ENCODE measurements at regions not wholly inside any gene's neighbourhood (a gene's known extent, or its start where the extent isn't known, plus 50 kb on each side); places are given as distances from the start of the nearest gene placed in this dataset.
A peak's percentile ranks its signal among the peaks of the same experiment; 100 is the strongest.

DNA sequence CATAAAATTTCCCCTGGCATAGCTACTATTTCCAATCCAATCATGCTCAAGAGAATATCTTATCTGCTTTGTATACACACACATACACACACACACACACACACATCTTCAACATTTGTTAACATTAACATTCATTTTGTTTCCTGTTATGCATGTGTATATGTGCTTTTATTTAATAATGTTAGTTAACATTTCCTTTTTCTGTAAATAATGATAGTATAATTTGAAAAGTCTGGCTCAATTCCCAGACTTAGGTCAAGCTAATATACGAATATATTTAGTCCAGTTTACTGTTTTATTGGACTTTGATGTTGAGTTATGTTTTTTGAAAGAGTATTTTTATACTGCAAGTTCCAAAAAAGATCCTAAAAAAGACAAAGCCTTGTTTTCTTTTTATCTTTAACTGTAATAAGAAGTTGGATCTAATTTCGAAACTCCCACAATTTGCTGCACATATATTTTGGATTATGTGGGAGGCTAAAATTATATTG is 1072.4 kb downstream of the EFNB2 start:
- Histone ChIP-seq H3K27me3 (ENCODE audit: control insufficient read depth, insufficient read depth, low read length) (no peaks in the 10 kb centered on the region), H3K4me3 (ENCODE audit: low read depth, low read length) (no peak overlapping the region), H3K36me3 (ENCODE audit: control insufficient read depth, insufficient read depth, low read length) (no peaks in the 10 kb centered on the region)
- FAIRE-seq (no peak), DNase-seq (ENCODE audit: low read depth) (no peak)
- TF ChIP-seq CTCF (IDR thresholded peaks at IDR 0.05; ENCODE audit: insufficient read depth, low read length, severe bottlenecking), result no peak

- no peak for FAIRE-seq
Observed at GRCh38 chr13:105462098-105462497, 1073.4 kb downstream of the EFNB2 start.

GRCh38 chr13:105452895-105453294 is 1082.6 kb downstream of the EFNB2 start:
- no peaks in the 10 kb centered on the region for H3K36me3 ChIP-seq (ENCODE audit: control insufficient read depth, insufficient read depth, low read length)
- no peak for TF ChIP-seq CTCF (IDR thresholded peaks at IDR 0.05; ENCODE audit: insufficient read depth, low read length, severe bottlenecking)
- FAIRE-seq (no peak), DNase-seq (ENCODE audit: low read depth) (peak; percentile 94)
- H3K27me3 ChIP-seq (ENCODE audit: control insufficient read depth, insufficient read depth, low read length), result no peaks in the 10 kb centered on the region
- no peak overlapping the region for H3K4me3 ChIP-seq (ENCODE audit: low read depth, low read length)

More at GRCh38 chr13:105462098-105462497, 1073.4 kb downstream of the EFNB2 start:
- no peak overlapping the region for H3K4me3 ChIP-seq (ENCODE audit: low read depth, low read length)
- DNase-seq (ENCODE audit: low read depth), result peak; percentile 78
- H3K36me3 ChIP-seq (ENCODE audit: control insufficient read depth, insufficient read depth, low read length), result no peaks in the 10 kb centered on the region
- no peak for TF ChIP-seq CTCF (IDR thresholded peaks at IDR 0.05; ENCODE audit: insufficient read depth, low read length, severe bottlenecking)
- H3K27me3 ChIP-seq (ENCODE audit: control insufficient read depth, insufficient read depth, low read length), result no peaks in the 10 kb centered on the region

DNA sequence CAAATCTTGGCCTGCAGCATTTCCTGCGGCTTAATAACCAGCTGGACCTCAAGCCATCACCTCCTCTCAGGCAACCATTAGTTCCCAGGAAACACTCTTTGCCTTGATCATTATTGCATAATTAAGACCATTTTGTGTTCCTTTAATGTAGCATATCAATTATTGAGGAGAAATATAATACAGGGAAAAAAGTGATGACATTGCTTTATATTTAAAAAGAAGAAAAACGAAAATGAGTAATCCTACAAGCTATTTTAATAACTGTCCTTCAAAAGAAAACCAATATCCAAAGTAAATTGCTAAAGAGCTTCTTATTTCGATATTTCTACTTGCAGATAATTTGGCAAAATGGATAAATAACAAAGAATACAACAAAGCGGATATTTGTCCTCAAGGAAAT is 1084.7 kb downstream of the EFNB2 start:
- FAIRE-seq, result no peak
- no peak for DNase-seq (ENCODE audit: low read depth)
- H3K27me3 ChIP-seq (ENCODE audit: control insufficient read depth, insufficient read depth, low read length), result no peaks in the 10 kb centered on the region
- no peak for TF ChIP-seq CTCF (IDR thresholded peaks at IDR 0.05; ENCODE audit: insufficient read depth, low read length, severe bottlenecking)
- no peak overlapping the region for H3K4me3 ChIP-seq (ENCODE audit: low read depth, low read length)
- H3K36me3 ChIP-seq (ENCODE audit: control insufficient read depth, insufficient read depth, low read length), result no peaks in the 10 kb centered on the region

DNA sequence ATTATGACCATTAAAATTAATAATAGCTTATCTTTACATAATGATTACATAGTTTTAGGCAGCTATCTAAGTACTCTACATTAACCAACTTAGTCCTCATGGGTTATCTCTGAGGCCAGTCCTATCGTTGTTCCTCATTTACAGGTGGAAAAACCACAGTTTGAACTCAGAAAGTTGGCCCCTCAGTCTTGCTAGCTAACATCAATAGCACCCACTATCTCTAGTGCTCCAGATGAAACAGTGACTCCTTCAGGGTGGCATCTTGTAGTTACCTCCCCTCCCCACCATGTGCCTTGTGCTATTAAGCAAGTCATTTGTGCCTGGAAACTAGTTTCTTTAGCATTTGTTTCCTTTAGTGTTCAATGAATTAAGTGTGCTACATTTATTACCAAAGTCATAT is 1086.7 kb downstream of the EFNB2 start:
- TF ChIP-seq CTCF (IDR thresholded peaks at IDR 0.05; ENCODE audit: insufficient read depth, low read length, severe bottlenecking), result no peak
- H3K36me3 ChIP-seq (ENCODE audit: control insufficient read depth, insufficient read depth, low read length), result no peaks in the 10 kb centered on the region
- H3K27me3 ChIP-seq (ENCODE audit: control insufficient read depth, insufficient read depth, low read length), result no peaks in the 10 kb centered on the region
- no peak for DNase-seq (ENCODE audit: low read depth)
- no peak overlapping the region for H3K4me3 ChIP-seq (ENCODE audit: low read depth, low read length)
- no peak for FAIRE-seq

DNA sequence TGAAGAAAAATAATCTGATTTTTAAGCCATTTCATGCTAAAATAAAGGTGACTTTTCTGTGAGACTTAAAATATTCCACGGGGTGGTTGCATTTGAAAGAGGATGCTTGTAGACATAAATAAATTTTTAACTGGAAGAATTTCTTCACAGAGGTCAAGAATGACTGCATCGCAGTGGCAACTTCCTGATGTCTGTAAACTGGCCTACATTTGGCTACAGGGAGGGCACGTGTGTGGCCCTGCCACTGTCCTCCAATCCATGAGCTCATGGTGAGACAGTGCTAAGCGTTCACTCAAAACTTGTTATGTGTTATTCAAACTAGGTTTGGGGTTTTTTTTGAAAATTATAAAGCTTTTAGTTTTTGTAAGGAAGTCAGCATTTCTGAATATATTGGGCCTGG is 1089.3 kb downstream of the EFNB2 start:
- H3K4me3 ChIP-seq (ENCODE audit: low read depth, low read length), result no peak overlapping the region
- no peak for TF ChIP-seq CTCF (IDR thresholded peaks at IDR 0.05; ENCODE audit: insufficient read depth, low read length, severe bottlenecking)
- FAIRE-seq, result no peak
- no peaks in the 10 kb centered on the region for H3K27me3 ChIP-seq (ENCODE audit: control insufficient read depth, insufficient read depth, low read length)
- H3K36me3 ChIP-seq (ENCODE audit: control insufficient read depth, insufficient read depth, low read length), result no peaks in the 10 kb centered on the region
- DNase-seq (ENCODE audit: low read depth), result no peak
